ENCODE measurements at regions not wholly inside any gene's neighbourhood (a gene's known extent, or its start where the extent isn't known, plus 50 kb on each side); places are given as distances from the start of the nearest gene placed in this dataset.

DNA sequence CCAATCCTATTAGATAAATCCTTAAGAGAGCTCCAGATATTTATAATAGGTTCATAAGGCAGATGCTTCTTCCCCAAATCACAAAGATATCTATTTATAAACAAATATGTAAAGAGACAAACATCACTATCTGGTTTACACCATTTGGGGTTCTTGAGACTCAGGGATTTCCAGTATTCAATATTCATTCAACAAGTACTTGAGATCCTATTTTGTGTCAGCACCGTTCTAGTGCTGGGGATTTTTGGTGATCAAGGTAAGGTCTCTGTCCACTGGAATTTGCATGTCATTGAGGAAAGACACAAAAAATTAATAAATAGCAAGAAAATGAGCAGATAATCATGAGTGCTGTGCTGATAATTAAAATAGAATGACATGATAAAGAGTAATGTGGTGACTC is 222.7 kb upstream of the FOXN3 start:
- H3K4me3 Mint-ChIP-seq, result no peak overlapping the region
- H3K27ac Mint-ChIP-seq, result peak overlapping the region; percentile 55
- ATAC-seq (no peak), DNase-seq (no peak)
- H3K27me3 Mint-ChIP-seq, result no peaks in the 10 kb centered on the region
- peaks cover 68% of the 10 kb centered on the region for H3K4me1 Mint-ChIP-seq
- peaks cover 16% of the 10 kb centered on the region for H3K9me3 Mint-ChIP-seq
- H3K36me3 Mint-ChIP-seq (ENCODE audit: low read depth), result peaks cover 9% of the 10 kb centered on the region

GRCh38 chr14:89638891-89639290 is 221.9 kb upstream of the FOXN3 start:
- peaks cover 9% of the 10 kb centered on the region for H3K36me3 Mint-ChIP-seq (ENCODE audit: low read depth)
- H3K9me3 Mint-ChIP-seq, result peaks cover 16% of the 10 kb centered on the region
- H3K27me3 Mint-ChIP-seq, result no peaks in the 10 kb centered on the region
- DNase-seq (no peak), ATAC-seq (no peak)
- peak overlapping the region; percentile 44 for H3K4me3 Mint-ChIP-seq
- peaks cover 65% of the 10 kb centered on the region for H3K4me1 Mint-ChIP-seq
- H3K27ac Mint-ChIP-seq, result peak overlapping the region; percentile 82

- Mint-ChIP-seq H3K27me3 (no peaks in the 10 kb centered on the region), H3K9me3 (peaks cover 15% of the 10 kb centered on the region), H3K4me1 (peaks cover 54% of the 10 kb centered on the region), H3K36me3 (ENCODE audit: low read depth) (peaks cover 11% of the 10 kb centered on the region), H3K4me3 (no peak overlapping the region), H3K27ac (no peak overlapping the region)
- ATAC-seq, result no peak
- DNase-seq, result no peak
These were observed 220.5 kb upstream of the FOXN3 start for GRCh38 chr14:89637581-89637980.

GRCh38 chr14:89635615-89636014 is 218.6 kb upstream of the FOXN3 start:
- H3K27ac Mint-ChIP-seq, result peak overlapping the region; percentile 4
- ATAC-seq (no peak), DNase-seq (no peak)
- H3K27me3 Mint-ChIP-seq, result no peaks in the 10 kb centered on the region
- peaks cover 16% of the 10 kb centered on the region for H3K9me3 Mint-ChIP-seq
- no peak overlapping the region for H3K4me3 Mint-ChIP-seq
- peaks cover 51% of the 10 kb centered on the region for H3K4me1 Mint-ChIP-seq
- peaks cover 11% of the 10 kb centered on the region for H3K36me3 Mint-ChIP-seq (ENCODE audit: low read depth)

GRCh38 chr14:89634037-89634436 is 217.0 kb upstream of the FOXN3 start:
- no peaks in the 10 kb centered on the region for H3K27me3 Mint-ChIP-seq
- ATAC-seq (no peak), DNase-seq (no peak)
- H3K4me3 Mint-ChIP-seq, result no peak overlapping the region
- peaks cover 4% of the 10 kb centered on the region for H3K36me3 Mint-ChIP-seq (ENCODE audit: low read depth)
- H3K4me1 Mint-ChIP-seq, result peaks cover 51% of the 10 kb centered on the region
- peaks cover 13% of the 10 kb centered on the region for H3K9me3 Mint-ChIP-seq
- H3K27ac Mint-ChIP-seq, result no peak overlapping the region

DNA sequence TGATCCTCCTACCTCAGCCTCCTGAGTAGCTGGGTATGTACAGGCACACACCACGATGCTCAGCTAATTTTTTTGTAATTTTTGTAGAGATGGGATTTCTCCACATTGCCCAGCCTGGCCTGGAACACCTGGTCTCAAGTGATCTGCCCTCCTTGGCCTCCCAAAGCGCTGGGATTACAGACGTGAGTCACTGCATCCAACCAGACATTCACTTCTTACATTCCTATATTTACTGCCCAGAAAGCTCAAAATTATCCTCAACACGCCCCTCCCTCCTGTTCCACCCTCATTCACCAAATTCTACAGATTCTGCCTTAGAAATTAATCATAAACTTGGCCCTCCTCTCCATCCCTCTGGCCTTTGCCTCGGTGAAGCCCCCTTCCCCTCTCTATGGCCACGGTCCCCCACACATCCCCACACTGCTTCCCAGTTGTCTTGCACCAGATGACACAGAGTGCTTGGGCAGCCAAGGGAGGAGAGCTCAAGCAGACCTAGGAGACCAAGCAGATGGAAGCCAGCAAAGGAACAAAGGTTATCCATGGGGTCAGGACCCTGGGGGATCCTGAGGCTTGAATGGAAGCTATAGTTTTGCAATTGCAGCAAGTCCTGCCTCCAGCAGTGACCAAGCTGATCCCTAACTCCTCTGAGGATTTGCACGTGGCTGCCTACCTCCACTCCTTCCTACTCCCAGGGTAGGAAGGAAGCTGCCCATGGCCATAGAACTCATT is 213.2 kb upstream of the FOXN3 start:
- Mint-ChIP-seq H3K27ac (peak overlapping the region; percentile 87), H3K4me1 (peaks cover 69% of the 10 kb centered on the region), H3K9me3 (peaks cover 23% of the 10 kb centered on the region), H3K27me3 (no peaks in the 10 kb centered on the region), H3K36me3 (ENCODE audit: low read depth) (peaks cover 25% of the 10 kb centered on the region), H3K4me3 (peak overlapping the region; percentile 7)
- no peak for DNase-seq
- no peak for ATAC-seq

GRCh38 chr14:89629383-89629782 is 212.3 kb upstream of the FOXN3 start:
- Mint-ChIP-seq H3K27ac (peak overlapping the region; percentile 51), H3K36me3 (ENCODE audit: low read depth) (peaks cover 25% of the 10 kb centered on the region), H3K9me3 (peaks cover 23% of the 10 kb centered on the region), H3K4me1 (peaks cover 77% of the 10 kb centered on the region), H3K27me3 (no peaks in the 10 kb centered on the region), H3K4me3 (no peak overlapping the region)
- ATAC-seq, result no peak
- no peak for DNase-seq

DNA sequence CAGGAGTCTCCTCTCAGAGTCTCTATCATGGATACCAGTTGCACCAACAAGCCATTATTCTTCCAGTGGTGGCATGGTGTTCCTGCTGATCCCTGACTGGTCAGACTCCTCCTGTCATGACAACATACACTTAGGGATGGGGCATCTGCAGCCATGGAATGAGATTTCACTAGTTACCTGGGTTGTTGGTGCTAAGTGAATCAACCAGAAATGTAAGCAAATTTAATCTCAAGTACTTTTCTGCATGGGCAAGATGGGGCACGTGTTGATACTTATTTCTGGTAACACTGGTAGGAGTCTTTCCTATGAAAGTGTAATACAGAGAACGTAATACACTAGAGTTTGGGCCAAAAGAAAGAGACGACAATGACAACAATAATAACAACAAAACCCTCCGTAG is 211.5 kb upstream of the FOXN3 start:
- DNase-seq (no peak), ATAC-seq (no peak)
- H3K36me3 Mint-ChIP-seq (ENCODE audit: low read depth), result peaks cover 25% of the 10 kb centered on the region
- H3K4me3 Mint-ChIP-seq, result no peak overlapping the region
- peaks cover 22% of the 10 kb centered on the region for H3K9me3 Mint-ChIP-seq
- no peaks in the 10 kb centered on the region for H3K27me3 Mint-ChIP-seq
- no peak overlapping the region for H3K27ac Mint-ChIP-seq
- peaks cover 83% of the 10 kb centered on the region for H3K4me1 Mint-ChIP-seq

DNA sequence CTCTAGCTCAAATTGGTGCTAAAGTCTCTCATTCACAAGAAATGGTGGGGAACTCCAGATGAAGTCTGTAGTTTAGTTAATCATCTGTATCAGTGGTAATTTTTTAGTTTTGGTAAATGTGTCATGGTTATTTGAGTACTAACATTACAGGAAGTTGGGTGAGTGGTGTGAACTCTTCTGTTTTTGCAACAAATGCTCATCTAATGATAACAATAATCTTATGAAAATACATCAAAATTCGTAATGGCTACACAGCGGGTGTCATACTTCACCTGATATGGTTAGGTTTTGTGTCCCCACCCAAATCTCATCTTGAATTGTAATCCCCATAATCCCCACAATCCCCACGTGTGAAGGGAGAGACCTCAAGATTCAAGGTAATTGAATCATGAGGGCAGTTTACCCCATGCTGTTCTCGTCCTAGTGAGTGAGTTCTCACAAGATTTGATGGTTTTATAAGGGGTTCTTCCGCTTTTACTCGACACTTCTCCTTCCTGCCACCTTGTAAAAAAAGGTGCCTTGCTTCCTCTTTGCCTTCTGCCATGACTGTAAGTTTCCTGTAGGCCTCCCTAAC is 209.3 kb upstream of the FOXN3 start:
- Mint-ChIP-seq H3K27ac (peak overlapping the region; percentile 93), H3K4me1 (peaks cover 90% of the 10 kb centered on the region), H3K36me3 (ENCODE audit: low read depth) (peaks cover 21% of the 10 kb centered on the region), H3K4me3 (peak overlapping the region; percentile 7), H3K27me3 (no peaks in the 10 kb centered on the region), H3K9me3 (peaks cover 19% of the 10 kb centered on the region)
- ATAC-seq (peak; percentile 56), DNase-seq (no peak)

- H3K36me3 Mint-ChIP-seq (ENCODE audit: low read depth), result peaks cover 21% of the 10 kb centered on the region
- peak overlapping the region; percentile 93 for H3K27ac Mint-ChIP-seq
- H3K4me1 Mint-ChIP-seq, result peaks cover 90% of the 10 kb centered on the region
- DNase-seq (no peak), ATAC-seq (no peak)
- H3K27me3 Mint-ChIP-seq, result no peaks in the 10 kb centered on the region
- H3K9me3 Mint-ChIP-seq, result peaks cover 17% of the 10 kb centered on the region
- H3K4me3 Mint-ChIP-seq, result peak overlapping the region; percentile 7
These were observed 208.7 kb upstream of the FOXN3 start for GRCh38 chr14:89625731-89626232.

DNA sequence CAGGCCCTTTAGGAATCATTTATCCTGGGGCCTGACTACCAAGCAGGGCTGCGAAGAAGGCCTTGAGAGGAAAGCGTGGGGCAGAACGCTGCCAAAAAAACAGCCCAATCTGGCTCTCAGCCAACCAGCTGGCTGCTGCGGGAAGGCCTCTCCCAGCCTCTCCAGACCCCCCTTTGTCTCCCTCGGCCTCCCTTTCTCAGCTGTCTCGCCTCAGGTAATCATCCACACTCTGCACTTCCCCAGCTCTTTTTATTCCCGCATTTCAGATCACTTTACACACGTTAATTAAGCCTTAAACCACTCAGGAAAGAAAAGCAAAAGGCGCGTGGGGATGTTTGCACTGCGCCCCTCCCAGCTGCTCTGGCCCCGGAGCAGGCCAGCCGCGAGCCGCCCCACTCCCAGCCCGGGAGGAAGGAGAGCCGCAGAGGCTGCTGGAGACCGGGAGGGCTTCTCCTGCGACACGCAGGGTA is 208.2 kb upstream of the FOXN3 start:
- Mint-ChIP-seq H3K27me3 (no peaks in the 10 kb centered on the region), H3K36me3 (ENCODE audit: low read depth) (peaks cover 21% of the 10 kb centered on the region), H3K27ac (peak overlapping the region; percentile 93), H3K9me3 (peaks cover 15% of the 10 kb centered on the region), H3K4me3 (no peak overlapping the region), H3K4me1 (peaks cover 90% of the 10 kb centered on the region)
- DNase-seq (no peak), ATAC-seq (no peak)

- peaks cover 21% of the 10 kb centered on the region for H3K36me3 Mint-ChIP-seq (ENCODE audit: low read depth)
- DNase-seq (no peak), ATAC-seq (no peak)
- peaks cover 15% of the 10 kb centered on the region for H3K9me3 Mint-ChIP-seq
- H3K27ac Mint-ChIP-seq, result no peak overlapping the region
- peaks cover 89% of the 10 kb centered on the region for H3K4me1 Mint-ChIP-seq
- no peaks in the 10 kb centered on the region for H3K27me3 Mint-ChIP-seq
- H3K4me3 Mint-ChIP-seq, result no peak overlapping the region
These were observed 207.6 kb upstream of the FOXN3 start for GRCh38 chr14:89624500-89625156.

GRCh38 chr14:89621791-89622638 is 205.0 kb upstream of the FOXN3 start:
- DNase-seq, result no peak
- H3K9me3 Mint-ChIP-seq, result peaks cover 7% of the 10 kb centered on the region
- H3K27ac Mint-ChIP-seq, result peak overlapping the region; percentile 98
- H3K4me3 Mint-ChIP-seq, result peak overlapping the region; percentile 89
- H3K36me3 Mint-ChIP-seq (ENCODE audit: low read depth), result peaks cover 13% of the 10 kb centered on the region
- no peak for ATAC-seq
- H3K4me1 Mint-ChIP-seq, result peaks cover 72% of the 10 kb centered on the region
- no peaks in the 10 kb centered on the region for H3K27me3 Mint-ChIP-seq

DNA sequence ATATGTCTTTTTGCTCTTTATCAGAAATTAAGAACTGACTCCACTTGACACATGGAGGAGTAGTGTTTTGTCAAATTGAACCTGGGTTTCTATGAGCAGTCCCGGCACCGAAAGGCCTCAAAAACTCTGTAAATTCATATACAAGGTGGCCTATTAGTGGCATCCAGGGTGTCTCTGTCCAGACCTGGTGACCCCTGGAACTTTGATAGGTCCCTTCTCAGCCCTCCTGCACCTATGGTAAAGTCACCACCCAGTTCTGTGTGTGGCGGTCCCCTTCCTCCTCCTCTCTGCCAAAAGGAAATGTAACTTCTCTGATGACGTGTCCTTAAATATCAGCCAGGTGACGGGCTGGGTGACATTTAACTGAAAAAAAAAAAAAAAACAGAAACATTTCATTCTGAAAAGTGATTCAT is 204.0 kb upstream of the FOXN3 start:
- peak overlapping the region; percentile 89 for H3K4me3 Mint-ChIP-seq

More for the DNA sequence above, 204.0 kb upstream of the FOXN3 start:
- Mint-ChIP-seq H3K27me3 (no peaks in the 10 kb centered on the region), H3K4me1 (peaks cover 72% of the 10 kb centered on the region), H3K27ac (peak overlapping the region; percentile 98), H3K9me3 (no peaks in the 10 kb centered on the region), H3K36me3 (ENCODE audit: low read depth) (peaks cover 4% of the 10 kb centered on the region)
- peak; percentile 64 for DNase-seq
- peak; percentile 78 for ATAC-seq

All from activated naive CD8-positive, alpha-beta T cell treated with anti-CD3 and anti-CD28 coated beads, Interleukin-2, amount 50 U/mL, for 24 hours (primary cell).